ENCODE measurements at regions not wholly inside any gene's neighbourhood (a gene's known extent, or its start where the extent isn't known, plus 50 kb on each side); places are given as distances from the start of the nearest gene placed in this dataset.

GRCh38 chr11:19627566-19627965, 85.1 kb upstream of the NAV2 start:
- Histone ChIP-seq H3K4me3 (no peak overlapping the region), H3K27me3 (no peaks in the 10 kb centered on the region), H3K27ac (peak overlapping the region in 9 of 12 donors; percentile 7 to 84 (median 63)), H3K9me3 (peaks cover 0 to 31% (median 0%) of the 10 kb centered on the region in 12 donors), H3K36me3 (no peaks in the 10 kb centered on the region), H3K4me1 (peaks cover 0 to 33% (median 21%) of the 10 kb centered on the region in 12 donors)
- ATAC-seq (no peak), DNase-seq (no peak)
- intact Hi-C loops (cut with DNase I): loop anchor here in 2 of 10 donors (5.0 kb wide), 2 partner anchors 45 to 60 kb away; no protein-coding TSS in a partner anchor
- WGBS, 4 donors: 61 to 67% (median 64%) methylated on average over 4 of the region's 4 CpGs
- TF ChIP-seq CTCF (IDR thresholded peaks at IDR 0.05) (no peak), POLR2A (IDR thresholded peaks at IDR 0.05) (no peak)

GRCh38 chr11:19625438-19625837, 87.2 kb upstream of the NAV2 start:
- H3K27me3 ChIP-seq: no peaks in the 10 kb centered on the region
- H3K4me1 ChIP-seq: peaks cover 0 to 29% (median 17%) of the 10 kb centered on the region in 12 donors
- H3K27ac ChIP-seq: no peak overlapping the region
- H3K36me3 ChIP-seq: no peaks in the 10 kb centered on the region
- no peak for ATAC-seq
- H3K4me3 ChIP-seq: no peak overlapping the region
- DNase-seq: no peak
- intact Hi-C loops (cut with DNase I): loop anchor here in 2 of 10 donors (5.0 kb wide), 2 partner anchors 47 to 58 kb away; no protein-coding TSS in a partner anchor
- WGBS, 4 donors: 74 to 90% (median 78%) methylated on average over 1 of the region's 1 CpG
- TF ChIP-seq CTCF (IDR thresholded peaks at IDR 0.05) (no peak), POLR2A (IDR thresholded peaks at IDR 0.05) (no peak)
- peaks cover 0 to 31% (median 0%) of the 10 kb centered on the region in 12 donors for H3K9me3 ChIP-seq

GRCh38 chr11:19617696-19618523, 94.7 kb upstream of the NAV2 start:
- TF ChIP-seq CTCF (IDR thresholded peaks at IDR 0.05) (no peak), POLR2A (IDR thresholded peaks at IDR 0.05) (no peak)
- no peaks in the 10 kb centered on the region for H3K36me3 ChIP-seq
- no peaks in the 10 kb centered on the region for H3K27me3 ChIP-seq
- 70 to 86% (median 72%) methylated on average over 4 of the region's 4 CpGs for WGBS, 4 donors
- H3K4me1 ChIP-seq: peaks cover 0 to 15% (median 0%) of the 10 kb centered on the region in 12 donors
- H3K27ac ChIP-seq: no peak overlapping the region
- ATAC-seq (no peak), DNase-seq (no peak)
- H3K4me3 ChIP-seq: no peak overlapping the region
- H3K9me3 ChIP-seq: peaks cover 0 to 2% (median 0%) of the 10 kb centered on the region in 12 donors
- intact Hi-C loops (cut with DNase I): no loop called here

GRCh38 chr11:19615341-19616183, 97.1 kb upstream of the NAV2 start:
- H3K4me1 ChIP-seq: peaks cover 0 to 15% (median 0%) of the 10 kb centered on the region in 12 donors
- WGBS, 4 donors: 78 to 83% (median 80%) methylated on average over 11 of the region's 11 CpGs
- intact Hi-C loops (cut with DNase I): no loop called here
- H3K9me3 ChIP-seq: peaks cover 0 to 9% (median 0%) of the 10 kb centered on the region in 12 donors
- TF ChIP-seq POLR2A (IDR thresholded peaks at IDR 0.05) (no peak), CTCF (IDR thresholded peaks at IDR 0.05) (no peak)
- peak overlapping the region in 1 of 12 donors; percentile 62 for H3K27ac ChIP-seq
- H3K36me3 ChIP-seq: no peaks in the 10 kb centered on the region
- H3K4me3 ChIP-seq: no peak overlapping the region
- H3K27me3 ChIP-seq: no peaks in the 10 kb centered on the region
- ATAC-seq (peak in 2 of 4 donors; percentile 20 to 26), DNase-seq (no peak)
